WTC11 (cell line): ENCODE measurements at regions not wholly inside any gene's neighbourhood (a gene's known extent, or its start where the extent isn't known, plus 50 kb on each side); places are given as distances from the start of the nearest gene placed in this dataset.

Experiments used
- ATAC-seq: fragments of 200-7000 bp; cut with Tn5 transposase; 2 replicates; pipeline ENCODE4 v1.10.0; 2021; ENCODE audit warnings: mild to moderate bottlenecking, moderate library complexity
- CTCF ChIA-PET: fragments of 300-600 bp; sonication (Branson Sonifier 250); formaldehyde crosslinking; loops from one replicate; lab custom pipeline; 2021; ENCODE audit warnings: antibody characterized with exemption; lab: Charles Lee
- POLR2A ChIA-PET: fragments of 350-600 bp; sonication (Branson Sonifier 250); formaldehyde crosslinking; loops from one replicate; lab custom pipeline; 2021; ENCODE audit warnings: antibody characterized with exemption; lab: Charles Lee
- DNase-seq: peaks from one replicate; pipeline ENCODE4 v3.0.0; 2021; ENCODE audit warnings: low spot score
- H3K27ac Mint-ChIP-seq: 2 replicates; pipeline ENCODE4 v1.8.0; 2021; ENCODE audit warnings: mixed read lengths
- H3K27me3 Mint-ChIP-seq: 2 replicates; pipeline ENCODE4 v1.8.0; 2021; ENCODE audit warnings: low read depth, mild to moderate bottlenecking, moderate library complexity, mixed read lengths
- H3K36me3 Mint-ChIP-seq: 2 replicates; pipeline ENCODE4 v1.8.0; 2021; ENCODE audit warnings: mixed read lengths
- H3K4me1 Mint-ChIP-seq: 2 replicates; pipeline ENCODE4 v1.8.0; 2022; ENCODE audit warnings: mixed read lengths
- H3K4me3 Mint-ChIP-seq: 2 replicates; pipeline ENCODE4 v1.8.0; 2021; ENCODE audit warnings: mild to moderate bottlenecking, moderate library complexity, mixed read lengths
- H3K9me3 Mint-ChIP-seq: 2 replicates; pipeline ENCODE4 v1.8.0; 2021; ENCODE audit warnings: mixed read lengths
- CTCF ChIP-seq: fragments of 200-600 bp; IDR thresholded peaks from 2 replicates; pipeline ENCODE4 v1.8.0; 2022; ENCODE audit warnings: antibody characterized with exemption
- ELF4 ChIP-seq: sonication (generic); formaldehyde crosslinking; IDR thresholded peaks from 2 replicates; pipeline ENCODE4 v1.8.1; 2022; ENCODE audit warnings: low read depth, mild to moderate bottlenecking, moderate library complexity, missing genetic modification reagents
- ESRRA ChIP-seq: sonication (generic); formaldehyde crosslinking; IDR thresholded peaks from 2 replicates; pipeline ENCODE4 v1.8.1; 2022; ENCODE audit warnings: mild to moderate bottlenecking, missing genetic modification reagents, borderline replicate concordance
- FOXJ3 ChIP-seq: sonication (generic); formaldehyde crosslinking; IDR thresholded peaks from 2 replicates; pipeline ENCODE4 v1.9.0; 2021; ENCODE audit warnings: missing genetic modification reagents, mild to moderate bottlenecking, borderline replicate concordance
- FOXK1 ChIP-seq: sonication (generic); formaldehyde crosslinking; IDR thresholded peaks from 2 replicates; pipeline ENCODE4 v1.8.0; 2022; ENCODE audit warnings: mild to moderate bottlenecking, moderate library complexity, missing genetic modification reagents
- GABPB1 ChIP-seq: sonication (generic); formaldehyde crosslinking; IDR thresholded peaks from 2 replicates; pipeline ENCODE4 v1.8.1; 2023; ENCODE audit warnings: mild to moderate bottlenecking, missing genetic modification reagents
- IRF2 ChIP-seq: sonication (generic); formaldehyde crosslinking; IDR thresholded peaks from 2 replicates; pipeline ENCODE4 v1.8.0; 2022; ENCODE audit warnings: low read depth, missing genetic modification reagents, borderline replicate concordance
- JUN ChIP-seq: sonication (generic); formaldehyde crosslinking; IDR thresholded peaks from 2 replicates; pipeline ENCODE4 v1.8.0; 2023; ENCODE audit warnings: mild to moderate bottlenecking, missing genetic modification reagents
- KAT7 ChIP-seq: sonication (generic); formaldehyde crosslinking; IDR thresholded peaks from 2 replicates; pipeline ENCODE4 v1.8.1; 2023; ENCODE audit warnings: missing genetic modification reagents, mild to moderate bottlenecking, borderline replicate concordance
- NR1H2 ChIP-seq: sonication (generic); formaldehyde crosslinking; IDR thresholded peaks from 2 replicates; pipeline ENCODE4 v1.9.0; 2021; ENCODE audit warnings: mild to moderate bottlenecking, moderate library complexity, missing genetic modification reagents
- SMAD3 ChIP-seq: sonication (generic); formaldehyde crosslinking; IDR thresholded peaks from 2 replicates; pipeline ENCODE4 v1.8.0; 2022; ENCODE audit warnings: missing genetic modification reagents, mild to moderate bottlenecking, borderline replicate concordance
- TEAD1 ChIP-seq: sonication (generic); formaldehyde crosslinking; IDR thresholded peaks from 2 replicates; pipeline ENCODE4 v1.8.0; 2022; ENCODE audit warnings: mild to moderate bottlenecking, missing genetic modification reagents
- ZNF121 ChIP-seq: sonication (generic); formaldehyde crosslinking; IDR thresholded peaks from 2 replicates; pipeline ENCODE4 v1.8.0; 2023; ENCODE audit warnings: missing genetic modification reagents
- ZNF263 ChIP-seq: sonication (generic); formaldehyde crosslinking; IDR thresholded peaks from 2 replicates; pipeline ENCODE4 v1.8.1; 2022; ENCODE audit warnings: low read depth, mild to moderate bottlenecking, moderate library complexity, missing genetic modification reagents
- ZNF317 ChIP-seq: sonication (generic); formaldehyde crosslinking; IDR thresholded peaks from 2 replicates; pipeline ENCODE4 v1.8.1; 2023; ENCODE audit warnings: low read depth, mild to moderate bottlenecking, moderate library complexity, missing genetic modification reagents, borderline replicate concordance
- ZNF396 ChIP-seq: fragments of 250-450 bp; sonication (Bioruptor Pico); IDR thresholded peaks from 2 replicates; pipeline ENCODE4 v1.8.0; 2021; ENCODE audit warnings: mild to moderate bottlenecking, moderate library complexity, borderline replicate concordance
- ZNF416 ChIP-seq: fragments of 250-450 bp; sonication (Bioruptor Pico); IDR thresholded peaks from 2 replicates; pipeline ENCODE4 v1.9.0; 2021; ENCODE audit warnings: mild to moderate bottlenecking, inconsistent platforms
- TF ChIP-seq, protein P1 (sequence below): sonication (generic); formaldehyde crosslinking; conservative IDR thresholded peaks from 2 replicates; pipeline ENCODE4 v1.8.1; 2023; ENCODE audit warnings: mild to moderate bottlenecking, low read depth, missing genetic modification reagents, moderate library complexity
- TF ChIP-seq, protein P2 (sequence below): sonication (generic); formaldehyde crosslinking; IDR thresholded peaks from 2 replicates; pipeline ENCODE4 v1.8.0; 2022; ENCODE audit warnings: mild to moderate bottlenecking, missing genetic modification reagents
- TF ChIP-seq, protein P3 (sequence below): sonication (generic); formaldehyde crosslinking; IDR thresholded peaks from 2 replicates; pipeline ENCODE4 v1.8.0; 2022; ENCODE audit warnings: mild to moderate bottlenecking, missing genetic modification reagents
- TF ChIP-seq, protein P4 (sequence below): sonication (generic); formaldehyde crosslinking; IDR thresholded peaks from 2 replicates; pipeline ENCODE4 v1.8.0; 2022; ENCODE audit warnings: mild to moderate bottlenecking, missing genetic modification reagents

DNA sequence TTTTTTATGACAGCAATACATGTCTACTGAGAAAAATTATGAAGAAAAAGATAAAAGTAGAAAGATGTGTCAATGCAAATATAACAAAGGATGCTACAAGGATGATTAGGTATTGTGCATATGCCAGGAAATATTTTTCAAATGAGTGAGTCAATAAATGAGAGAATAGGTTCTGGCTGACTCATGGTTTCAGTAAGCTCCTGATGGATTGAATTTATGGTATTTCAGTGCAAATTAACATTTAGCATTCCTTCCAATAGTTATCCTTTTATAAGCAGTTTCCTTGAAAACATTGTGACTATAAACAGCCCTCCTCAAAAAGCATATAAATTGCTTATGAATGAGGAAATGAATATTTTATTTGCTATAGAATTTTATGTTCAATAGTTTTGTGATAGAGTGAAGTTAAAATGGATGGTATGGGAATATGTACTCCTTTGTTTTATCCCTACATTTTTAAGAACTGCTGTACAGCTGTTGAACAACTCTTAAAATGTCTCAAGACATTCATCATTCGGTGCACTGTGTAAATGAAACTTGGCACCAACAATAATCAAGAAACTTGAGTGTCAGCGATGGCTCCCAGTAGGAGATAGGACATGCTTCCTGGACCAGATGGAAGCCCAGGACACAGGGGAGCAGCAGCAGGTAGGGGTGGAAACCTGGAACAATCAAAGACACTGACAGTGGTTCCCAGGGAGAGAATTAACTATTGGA, 144.7 kb downstream of the PMAIP1 start:
- ATAC-seq = no peak
- CTCF ChIA-PET = no interaction called here
- peaks cover 4% of the 10 kb centered on the region for H3K9me3 Mint-ChIP-seq
- DNase-seq = no peak
- no peak overlapping the region for H3K27ac Mint-ChIP-seq
- H3K4me1 Mint-ChIP-seq = peaks cover 7% of the 10 kb centered on the region
- TF ChIP-seq CTCF (no peak), ZNF317 (CRISPR knock-in tag) (no peak), SMAD3 (CRISPR knock-in tag) (no peak), ESRRA (CRISPR knock-in tag) (no peak), JUN (no peak), ZNF396 (CRISPR knock-in tag) (no peak), GABPB1 (CRISPR knock-in tag) (no peak)
- TF ChIP-seq, protein P1, sequence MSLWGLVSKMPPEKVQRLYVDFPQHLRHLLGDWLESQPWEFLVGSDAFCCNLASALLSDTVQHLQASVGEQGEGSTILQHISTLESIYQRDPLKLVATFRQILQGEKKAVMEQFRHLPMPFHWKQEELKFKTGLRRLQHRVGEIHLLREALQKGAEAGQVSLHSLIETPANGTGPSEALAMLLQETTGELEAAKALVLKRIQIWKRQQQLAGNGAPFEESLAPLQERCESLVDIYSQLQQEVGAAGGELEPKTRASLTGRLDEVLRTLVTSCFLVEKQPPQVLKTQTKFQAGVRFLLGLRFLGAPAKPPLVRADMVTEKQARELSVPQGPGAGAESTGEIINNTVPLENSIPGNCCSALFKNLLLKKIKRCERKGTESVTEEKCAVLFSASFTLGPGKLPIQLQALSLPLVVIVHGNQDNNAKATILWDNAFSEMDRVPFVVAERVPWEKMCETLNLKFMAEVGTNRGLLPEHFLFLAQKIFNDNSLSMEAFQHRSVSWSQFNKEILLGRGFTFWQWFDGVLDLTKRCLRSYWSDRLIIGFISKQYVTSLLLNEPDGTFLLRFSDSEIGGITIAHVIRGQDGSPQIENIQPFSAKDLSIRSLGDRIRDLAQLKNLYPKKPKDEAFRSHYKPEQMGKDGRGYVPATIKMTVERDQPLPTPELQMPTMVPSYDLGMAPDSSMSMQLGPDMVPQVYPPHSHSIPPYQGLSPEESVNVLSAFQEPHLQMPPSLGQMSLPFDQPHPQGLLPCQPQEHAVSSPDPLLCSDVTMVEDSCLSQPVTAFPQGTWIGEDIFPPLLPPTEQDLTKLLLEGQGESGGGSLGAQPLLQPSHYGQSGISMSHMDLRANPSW (CRISPR knock-in tag) = no peak
- POLR2A ChIA-PET = no interaction called here
- peaks cover 4% of the 10 kb centered on the region; the same call in 1 of the 2 replicates for H3K36me3 Mint-ChIP-seq
- H3K4me3 Mint-ChIP-seq = no peak overlapping the region
- no peaks in the 10 kb centered on the region for H3K27me3 Mint-ChIP-seq

- DNase-seq (no peak), ATAC-seq (no peak)
- Mint-ChIP-seq H3K27ac (no peak overlapping the region), H3K9me3 (peaks cover 3% of the 10 kb centered on the region; the same call in 1 of the 2 replicates), H3K4me3 (no peak overlapping the region), H3K27me3 (no peaks in the 10 kb centered on the region; the same call in 1 of the 2 replicates), H3K4me1 (peaks cover 10% of the 10 kb centered on the region), H3K36me3 (0 out of 2 replicates have a peak, but pooled peaks cover 3% of the 10 kb centered on the region)
- ChIA-PET POLR2A (no interaction called here), CTCF (no interaction called here)
- TF ChIP-seq SMAD3 (CRISPR knock-in tag) (no peak), FOXJ3 (no peak), IRF2 (CRISPR knock-in tag) (no peak), KAT7 (CRISPR knock-in tag) (no peak), ZNF121 (CRISPR knock-in tag) (no peak), NR1H2 (CRISPR knock-in tag) (no peak), ZNF263 (CRISPR knock-in tag) (no peak), ZNF416 (CRISPR knock-in tag) (no peak), ELF4 (CRISPR knock-in tag) (no peak), FOXK1 (no peak), TEAD1 (CRISPR knock-in tag) (no peak)
- TF ChIP-seq, protein P2, sequence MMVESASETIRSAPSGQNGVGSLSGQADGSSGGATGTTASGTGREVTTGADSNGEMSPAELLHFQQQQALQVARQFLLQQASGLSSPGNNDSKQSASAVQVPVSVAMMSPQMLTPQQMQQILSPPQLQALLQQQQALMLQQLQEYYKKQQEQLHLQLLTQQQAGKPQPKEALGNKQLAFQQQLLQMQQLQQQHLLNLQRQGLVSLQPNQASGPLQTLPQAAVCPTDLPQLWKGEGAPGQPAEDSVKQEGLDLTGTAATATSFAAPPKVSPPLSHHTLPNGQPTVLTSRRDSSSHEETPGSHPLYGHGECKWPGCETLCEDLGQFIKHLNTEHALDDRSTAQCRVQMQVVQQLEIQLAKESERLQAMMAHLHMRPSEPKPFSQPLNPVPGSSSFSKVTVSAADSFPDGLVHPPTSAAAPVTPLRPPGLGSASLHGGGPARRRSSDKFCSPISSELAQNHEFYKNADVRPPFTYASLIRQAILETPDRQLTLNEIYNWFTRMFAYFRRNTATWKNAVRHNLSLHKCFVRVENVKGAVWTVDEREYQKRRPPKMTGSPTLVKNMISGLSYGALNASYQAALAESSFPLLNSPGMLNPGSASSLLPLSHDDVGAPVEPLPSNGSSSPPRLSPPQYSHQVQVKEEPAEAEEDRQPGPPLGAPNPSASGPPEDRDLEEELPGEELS = no peak
- TF ChIP-seq, protein P3, sequence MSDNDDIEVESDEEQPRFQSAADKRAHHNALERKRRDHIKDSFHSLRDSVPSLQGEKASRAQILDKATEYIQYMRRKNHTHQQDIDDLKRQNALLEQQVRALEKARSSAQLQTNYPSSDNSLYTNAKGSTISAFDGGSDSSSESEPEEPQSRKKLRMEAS (CRISPR knock-in tag) = no peak
- TF ChIP-seq, protein P4, sequence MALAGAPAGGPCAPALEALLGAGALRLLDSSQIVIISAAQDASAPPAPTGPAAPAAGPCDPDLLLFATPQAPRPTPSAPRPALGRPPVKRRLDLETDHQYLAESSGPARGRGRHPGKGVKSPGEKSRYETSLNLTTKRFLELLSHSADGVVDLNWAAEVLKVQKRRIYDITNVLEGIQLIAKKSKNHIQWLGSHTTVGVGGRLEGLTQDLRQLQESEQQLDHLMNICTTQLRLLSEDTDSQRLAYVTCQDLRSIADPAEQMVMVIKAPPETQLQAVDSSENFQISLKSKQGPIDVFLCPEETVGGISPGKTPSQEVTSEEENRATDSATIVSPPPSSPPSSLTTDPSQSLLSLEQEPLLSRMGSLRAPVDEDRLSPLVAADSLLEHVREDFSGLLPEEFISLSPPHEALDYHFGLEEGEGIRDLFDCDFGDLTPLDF (CRISPR knock-in tag) = no peak
These were observed 141.2 kb downstream of the PMAIP1 start for GRCh38 chr18:60040971-60041370.
